Myocyte (in vitro differentiated cells): ENCODE measurements at regions not wholly inside any gene's neighbourhood (a gene's known extent, or its start where the extent isn't known, plus 50 kb on each side); places are given as distances from the start of the nearest gene placed in this dataset.

Experiments used
- DNase-seq: peaks from one replicate; pipeline ENCODE4 v3.0.0-alpha.2; 2012; ENCODE audit warnings: low read depth

DNA sequence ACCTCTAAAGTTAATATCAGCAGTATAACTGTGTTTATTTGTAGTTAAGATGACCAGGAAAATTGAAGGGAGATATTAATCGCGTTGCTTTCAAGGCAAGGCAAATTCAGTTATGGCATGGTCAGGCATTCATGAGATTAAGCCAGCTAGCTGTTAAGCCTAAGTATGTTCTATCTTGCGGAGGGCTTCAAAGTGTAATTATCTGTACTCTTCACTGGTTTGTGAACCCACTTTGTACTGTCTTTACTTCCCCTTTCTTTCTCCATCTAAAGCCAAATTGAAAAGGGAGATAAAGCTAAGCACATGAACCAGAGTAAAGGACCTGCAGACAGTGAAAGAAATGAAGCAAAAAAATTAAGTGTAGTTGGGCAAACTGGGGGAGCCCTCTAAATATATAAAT, 483.1 kb upstream of the NRP1 start:
- DNase-seq, result no peak

- DNase-seq, result no peak
These were observed 481.3 kb upstream of the NRP1 start for GRCh38 chr10:33815776-33816175.

DNA sequence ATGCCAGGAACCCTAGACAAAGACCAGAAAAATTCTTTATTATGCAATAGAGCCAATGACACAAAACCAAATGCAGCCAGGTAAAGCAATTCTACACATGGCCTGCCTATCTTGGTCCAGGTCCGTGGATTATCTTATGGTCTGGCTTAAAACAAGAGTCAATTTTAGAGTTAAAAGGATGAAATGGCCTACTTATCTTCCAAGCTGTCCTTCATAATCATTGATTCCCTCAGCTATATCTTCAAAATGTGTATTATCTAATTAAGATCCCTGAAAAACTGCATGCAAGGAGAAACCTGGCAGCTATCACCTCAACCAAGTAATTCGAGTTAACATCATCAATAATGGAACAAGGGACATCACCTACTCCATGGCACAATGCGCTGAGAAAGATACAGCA, 479.4 kb upstream of the NRP1 start:
- no peak for DNase-seq

GRCh38 chr10:33813415-33813814, 478.9 kb upstream of the NRP1 start:
- no peak for DNase-seq

- no peak for DNase-seq
These were observed 478.1 kb upstream of the NRP1 start for GRCh38 chr10:33812586-33812985.

DNA sequence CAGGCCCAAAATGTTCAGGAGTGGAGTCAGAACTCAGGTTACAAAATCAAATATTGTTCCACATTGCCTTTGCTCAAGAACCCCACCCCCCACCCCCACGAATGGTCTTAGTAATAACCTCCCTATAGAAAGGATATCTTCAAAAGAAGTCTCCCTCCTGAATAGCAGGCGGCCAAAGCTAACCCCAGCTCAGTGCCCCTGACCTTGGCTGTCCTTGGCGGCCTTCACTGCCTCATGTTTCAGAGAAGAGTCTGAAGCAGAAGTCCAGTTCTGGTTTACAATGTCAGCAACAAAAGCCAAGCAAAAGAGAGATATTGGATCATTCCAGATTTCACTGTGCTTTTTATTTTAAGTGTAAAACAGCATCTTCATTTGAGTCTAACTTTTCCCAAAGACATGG, 476.5 kb upstream of the NRP1 start:
- no peak for DNase-seq

DNA sequence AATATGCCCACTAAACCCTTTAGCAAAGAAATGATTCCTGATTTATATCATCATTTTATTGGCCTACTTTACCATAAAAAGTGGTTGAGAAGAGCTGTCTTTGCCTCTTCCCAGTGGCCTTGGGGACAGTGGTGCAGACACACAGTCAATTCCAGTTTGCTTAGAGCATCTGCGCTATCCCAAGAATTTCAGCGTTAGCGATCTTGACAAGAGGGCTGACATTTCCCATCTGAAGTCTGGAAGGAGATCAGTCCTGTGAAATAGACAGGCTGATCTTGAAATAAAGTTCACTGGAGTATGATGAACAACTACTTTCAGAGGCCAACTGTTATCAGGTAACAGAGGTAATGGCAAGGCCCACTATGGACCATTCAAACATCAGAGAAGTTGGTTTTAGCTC, 475.3 kb upstream of the NRP1 start:
- no peak for DNase-seq

DNA sequence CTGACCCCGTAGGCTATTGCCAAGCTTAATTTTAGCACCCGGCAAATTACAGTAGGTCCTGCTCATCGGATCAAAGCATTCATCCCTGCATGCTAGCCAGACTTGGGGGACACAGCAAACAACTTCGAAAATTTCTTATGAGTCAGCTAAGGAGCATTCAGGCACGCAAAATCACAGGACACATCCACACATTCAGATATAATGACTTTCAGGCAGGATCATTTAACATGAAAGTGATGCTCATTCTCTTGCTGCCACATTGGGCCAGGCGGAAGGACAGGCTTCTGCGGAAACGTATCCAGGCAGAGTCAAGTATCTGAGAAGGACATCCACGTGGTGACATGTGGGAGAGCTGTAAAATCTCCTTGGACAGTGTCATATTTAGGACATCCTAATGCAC, 474.0 kb upstream of the NRP1 start:
- no peak for DNase-seq

DNA sequence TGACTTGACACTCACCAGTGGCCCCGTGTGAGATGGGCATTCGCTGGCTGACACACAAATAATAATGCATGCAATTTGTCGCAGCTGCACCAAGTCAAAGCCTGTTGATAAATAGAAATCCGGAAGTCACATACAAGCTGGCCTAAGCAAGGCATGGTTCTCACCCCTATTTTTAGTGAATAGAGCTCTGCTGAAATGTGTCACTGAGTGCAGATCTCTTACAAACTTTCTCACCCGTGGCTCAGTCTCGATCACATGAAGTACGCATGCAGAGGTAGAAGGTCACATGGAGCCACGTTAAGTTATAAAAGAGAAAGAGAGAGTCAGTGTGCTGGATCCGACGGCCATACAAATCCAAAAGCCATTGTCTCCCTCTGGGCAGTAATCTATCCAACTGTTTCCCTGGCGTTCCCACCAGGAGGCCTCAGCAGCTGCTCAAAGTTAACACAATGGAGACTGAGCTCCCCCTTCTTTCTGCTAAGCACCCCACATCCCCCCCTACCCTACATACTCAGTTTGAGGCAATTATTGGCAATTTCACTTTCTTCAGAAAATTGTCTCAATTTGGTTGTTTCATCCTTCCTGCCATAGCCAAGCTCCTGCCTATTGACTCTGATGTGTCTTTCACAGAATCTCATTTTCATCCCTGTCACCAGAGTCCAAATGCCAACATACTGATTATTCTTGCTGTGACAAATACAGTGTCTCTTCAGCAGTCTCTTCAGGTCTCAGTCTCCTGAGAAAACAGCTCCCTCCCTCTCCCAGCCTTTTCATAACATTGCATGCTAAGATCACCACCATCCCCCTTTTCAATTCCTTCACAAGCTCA, 473.3 kb upstream of the NRP1 start:
- DNase-seq, result no peak

DNA sequence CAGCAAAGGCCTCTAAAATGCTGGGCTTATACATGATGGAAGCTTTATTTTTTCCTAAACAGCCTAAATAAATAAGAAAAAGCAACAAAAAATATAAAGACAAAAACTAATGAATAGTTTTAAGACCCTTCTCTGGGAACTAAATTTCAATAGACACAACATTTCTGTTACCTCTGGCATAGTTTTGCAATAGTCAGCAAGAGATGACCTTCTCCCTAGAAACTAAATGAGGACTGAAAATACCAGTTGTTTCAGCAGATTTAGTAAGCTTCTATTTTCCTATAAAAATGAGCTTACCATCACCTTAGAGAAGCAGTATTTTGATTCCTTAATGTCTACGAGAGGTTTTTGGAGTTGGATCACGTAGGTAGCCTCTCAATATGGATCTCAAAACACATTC, 471.4 kb upstream of the NRP1 start:
- DNase-seq, result no peak

- DNase-seq, result no peak
These were observed 470.1 kb upstream of the NRP1 start for GRCh38 chr10:33804584-33804983.

DNA sequence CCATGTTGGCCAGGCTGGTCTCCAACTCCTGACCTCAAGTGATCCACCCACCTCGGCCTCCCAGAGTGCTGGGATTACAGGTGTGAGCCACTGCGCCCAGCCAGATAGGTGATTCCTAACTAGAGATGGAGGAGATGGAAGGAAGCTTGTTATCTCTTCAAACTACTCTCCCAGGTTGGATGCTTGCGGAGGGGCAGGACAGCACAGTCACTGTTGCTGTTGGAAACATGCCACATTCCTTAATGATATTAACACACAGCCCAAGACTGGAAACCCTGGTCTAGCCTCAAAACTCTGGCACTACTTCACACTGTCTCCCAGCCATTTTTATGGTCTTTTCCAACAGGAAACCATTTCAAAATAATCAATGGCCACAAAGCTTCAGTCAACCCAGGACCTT, 468.8 kb upstream of the NRP1 start:
- DNase-seq, result no peak

DNA sequence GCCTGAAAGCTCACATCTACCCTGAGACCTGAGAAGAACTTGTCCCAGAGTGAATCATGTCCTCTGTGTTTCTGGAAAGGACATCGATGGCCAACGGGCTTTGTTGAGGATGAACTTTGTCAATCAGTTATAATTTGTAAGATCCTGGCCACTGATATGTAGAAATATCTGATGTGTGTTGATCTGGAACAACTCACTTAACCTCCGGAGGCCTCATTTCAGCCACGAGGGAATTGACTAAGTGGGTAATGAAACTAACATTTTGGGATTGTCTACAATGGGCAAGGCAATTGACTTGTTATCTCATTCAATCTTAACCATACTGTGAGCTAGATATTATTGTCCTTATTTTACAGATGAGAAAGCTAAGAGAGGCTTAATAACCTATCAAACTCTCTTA, 468.1 kb upstream of the NRP1 start:
- no peak for DNase-seq

GRCh38 chr10:33801705-33802104, 467.2 kb upstream of the NRP1 start:
- peak; percentile 87 for DNase-seq

DNA sequence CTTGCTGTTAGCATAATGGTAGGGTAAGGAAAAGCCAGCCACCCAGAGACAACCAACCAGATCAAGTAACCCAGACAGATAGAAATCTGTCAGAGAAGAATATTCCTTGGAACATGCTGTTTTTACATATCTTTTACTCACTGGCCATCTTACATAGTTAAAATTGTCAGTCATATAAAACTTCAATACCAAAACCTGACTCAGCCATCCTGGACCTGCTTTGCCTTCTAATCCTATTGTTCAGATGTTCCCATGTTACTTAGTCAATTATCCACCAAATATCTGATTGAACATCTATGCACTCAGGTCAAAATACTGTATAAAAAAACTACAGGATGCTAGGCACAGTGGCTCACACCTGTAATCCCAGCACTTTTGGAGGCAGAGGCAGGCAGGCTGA, 466.5 kb upstream of the NRP1 start:
- no peak for DNase-seq

- DNase-seq, result peak; percentile 57
These were observed 466.1 kb upstream of the NRP1 start for GRCh38 chr10:33800545-33800944.

GRCh38 chr10:33799944-33800323, 465.5 kb upstream of the NRP1 start:
- DNase-seq, result no peak

- no peak for DNase-seq
These were observed 464.9 kb upstream of the NRP1 start for GRCh38 chr10:33799281-33799943.

GRCh38 chr10:33798754-33799153, 464.3 kb upstream of the NRP1 start:
- no peak for DNase-seq

DNA sequence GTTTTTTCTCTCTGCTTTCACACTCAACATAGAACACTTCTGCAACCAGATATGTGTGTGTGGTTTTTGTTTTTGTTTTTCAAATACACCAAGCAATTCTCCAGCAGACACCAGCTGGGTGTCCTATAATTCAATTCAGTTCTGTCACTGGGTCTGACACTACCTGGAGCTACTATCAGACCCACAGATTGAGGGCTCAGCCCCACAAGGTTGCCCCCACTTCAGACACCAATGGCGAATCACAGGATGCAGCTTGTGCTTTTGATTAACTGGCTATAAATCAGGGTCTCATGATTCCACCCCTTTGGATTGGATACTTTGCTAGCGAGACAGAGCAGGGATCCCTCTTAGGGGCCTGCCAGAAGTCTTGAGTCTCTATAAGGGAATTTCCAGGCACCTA, 462.2 kb upstream of the NRP1 start:
- no peak for DNase-seq

GRCh38 chr10:33795529-33795928, 461.1 kb upstream of the NRP1 start:
- no peak for DNase-seq

- DNase-seq, result no peak
These were observed 460.0 kb upstream of the NRP1 start for GRCh38 chr10:33794460-33794859.

DNA sequence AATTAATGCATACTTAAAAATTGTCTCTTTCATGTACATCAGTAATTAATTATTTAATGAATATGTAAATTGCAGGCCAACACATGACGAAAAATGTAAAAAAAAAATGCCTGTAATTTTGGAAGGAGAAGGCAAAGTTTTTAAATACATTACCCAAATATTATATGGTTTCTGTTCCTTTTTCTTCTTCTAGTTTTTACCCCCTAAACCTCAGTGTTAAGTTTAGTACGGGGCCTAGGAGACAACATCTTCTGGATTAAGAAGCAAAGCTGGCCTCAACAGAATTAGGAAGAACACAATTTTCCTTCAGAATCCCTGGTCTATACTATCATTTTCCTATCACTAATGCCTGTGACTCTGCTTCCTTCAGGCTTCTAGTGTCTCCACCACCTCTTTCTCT, 459.3 kb upstream of the NRP1 start:
- DNase-seq, result no peak
